ENCODE measurements at regions not wholly inside any gene's neighbourhood (a gene's known extent, or its start where the extent isn't known, plus 50 kb on each side); places are given as distances from the start of the nearest gene placed in this dataset.

DNA sequence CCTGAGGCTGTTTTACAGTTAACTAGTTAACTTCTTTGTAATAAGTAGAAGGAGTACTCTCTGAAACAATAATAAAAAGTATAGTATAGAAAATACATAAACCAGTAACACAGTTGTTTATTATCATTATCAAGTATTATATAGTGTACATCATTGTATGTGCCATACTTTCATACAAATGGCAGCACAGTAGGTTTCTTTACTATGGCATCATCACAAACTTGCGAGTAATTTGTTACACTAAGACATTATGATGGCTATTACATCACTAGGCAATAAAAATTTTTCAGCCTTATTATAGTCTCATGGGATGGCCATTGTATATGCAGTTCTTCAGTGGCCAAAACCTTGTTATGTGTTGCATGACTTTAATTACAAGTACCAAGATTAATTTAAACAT is 1376.5 kb upstream of the ADGRL2 start:
- TF ChIP-seq, protein P1, sequence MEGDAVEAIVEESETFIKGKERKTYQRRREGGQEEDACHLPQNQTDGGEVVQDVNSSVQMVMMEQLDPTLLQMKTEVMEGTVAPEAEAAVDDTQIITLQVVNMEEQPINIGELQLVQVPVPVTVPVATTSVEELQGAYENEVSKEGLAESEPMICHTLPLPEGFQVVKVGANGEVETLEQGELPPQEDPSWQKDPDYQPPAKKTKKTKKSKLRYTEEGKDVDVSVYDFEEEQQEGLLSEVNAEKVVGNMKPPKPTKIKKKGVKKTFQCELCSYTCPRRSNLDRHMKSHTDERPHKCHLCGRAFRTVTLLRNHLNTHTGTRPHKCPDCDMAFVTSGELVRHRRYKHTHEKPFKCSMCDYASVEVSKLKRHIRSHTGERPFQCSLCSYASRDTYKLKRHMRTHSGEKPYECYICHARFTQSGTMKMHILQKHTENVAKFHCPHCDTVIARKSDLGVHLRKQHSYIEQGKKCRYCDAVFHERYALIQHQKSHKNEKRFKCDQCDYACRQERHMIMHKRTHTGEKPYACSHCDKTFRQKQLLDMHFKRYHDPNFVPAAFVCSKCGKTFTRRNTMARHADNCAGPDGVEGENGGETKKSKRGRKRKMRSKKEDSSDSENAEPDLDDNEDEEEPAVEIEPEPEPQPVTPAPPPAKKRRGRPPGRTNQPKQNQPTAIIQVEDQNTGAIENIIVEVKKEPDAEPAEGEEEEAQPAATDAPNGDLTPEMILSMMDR (IDR thresholded peaks at IDR 0.05; ENCODE audit: poor library complexity, severe bottlenecking), result no peak
- TF ChIP-seq EP300 (conservative IDR thresholded peaks at IDR 0.05; ENCODE audit: poor library complexity, severe bottlenecking) (no peak), EZH2 (IDR thresholded peaks at IDR 0.05; ENCODE audit: borderline replicate concordance, insufficient read depth, low read length, poor library complexity, severe bottlenecking) (no peak), POLR2AphosphoS5 (IDR thresholded peaks at IDR 0.05) (no peak), MXI1 (conservative IDR thresholded peaks at IDR 0.05; ENCODE audit: poor library complexity, severe bottlenecking) (no peak), TAF1 (IDR thresholded peaks at IDR 0.05; ENCODE audit: low read depth) (no peak)
- TF ChIP-seq, protein P2, sequence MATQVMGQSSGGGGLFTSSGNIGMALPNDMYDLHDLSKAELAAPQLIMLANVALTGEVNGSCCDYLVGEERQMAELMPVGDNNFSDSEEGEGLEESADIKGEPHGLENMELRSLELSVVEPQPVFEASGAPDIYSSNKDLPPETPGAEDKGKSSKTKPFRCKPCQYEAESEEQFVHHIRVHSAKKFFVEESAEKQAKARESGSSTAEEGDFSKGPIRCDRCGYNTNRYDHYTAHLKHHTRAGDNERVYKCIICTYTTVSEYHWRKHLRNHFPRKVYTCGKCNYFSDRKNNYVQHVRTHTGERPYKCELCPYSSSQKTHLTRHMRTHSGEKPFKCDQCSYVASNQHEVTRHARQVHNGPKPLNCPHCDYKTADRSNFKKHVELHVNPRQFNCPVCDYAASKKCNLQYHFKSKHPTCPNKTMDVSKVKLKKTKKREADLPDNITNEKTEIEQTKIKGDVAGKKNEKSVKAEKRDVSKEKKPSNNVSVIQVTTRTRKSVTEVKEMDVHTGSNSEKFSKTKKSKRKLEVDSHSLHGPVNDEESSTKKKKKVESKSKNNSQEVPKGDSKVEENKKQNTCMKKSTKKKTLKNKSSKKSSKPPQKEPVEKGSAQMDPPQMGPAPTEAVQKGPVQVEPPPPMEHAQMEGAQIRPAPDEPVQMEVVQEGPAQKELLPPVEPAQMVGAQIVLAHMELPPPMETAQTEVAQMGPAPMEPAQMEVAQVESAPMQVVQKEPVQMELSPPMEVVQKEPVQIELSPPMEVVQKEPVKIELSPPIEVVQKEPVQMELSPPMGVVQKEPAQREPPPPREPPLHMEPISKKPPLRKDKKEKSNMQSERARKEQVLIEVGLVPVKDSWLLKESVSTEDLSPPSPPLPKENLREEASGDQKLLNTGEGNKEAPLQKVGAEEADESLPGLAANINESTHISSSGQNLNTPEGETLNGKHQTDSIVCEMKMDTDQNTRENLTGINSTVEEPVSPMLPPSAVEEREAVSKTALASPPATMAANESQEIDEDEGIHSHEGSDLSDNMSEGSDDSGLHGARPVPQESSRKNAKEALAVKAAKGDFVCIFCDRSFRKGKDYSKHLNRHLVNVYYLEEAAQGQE (IDR thresholded peaks at IDR 0.05; ENCODE audit: borderline replicate concordance), result no peak

Data from neural cell (in vitro differentiated cells).